ENCODE measurements at regions not wholly inside any gene's neighbourhood (a gene's known extent, or its start where the extent isn't known, plus 50 kb on each side); places are given as distances from the start of the nearest gene placed in this dataset.
A peak's percentile ranks its signal among the peaks of the same experiment; 100 is the strongest.

DNA sequence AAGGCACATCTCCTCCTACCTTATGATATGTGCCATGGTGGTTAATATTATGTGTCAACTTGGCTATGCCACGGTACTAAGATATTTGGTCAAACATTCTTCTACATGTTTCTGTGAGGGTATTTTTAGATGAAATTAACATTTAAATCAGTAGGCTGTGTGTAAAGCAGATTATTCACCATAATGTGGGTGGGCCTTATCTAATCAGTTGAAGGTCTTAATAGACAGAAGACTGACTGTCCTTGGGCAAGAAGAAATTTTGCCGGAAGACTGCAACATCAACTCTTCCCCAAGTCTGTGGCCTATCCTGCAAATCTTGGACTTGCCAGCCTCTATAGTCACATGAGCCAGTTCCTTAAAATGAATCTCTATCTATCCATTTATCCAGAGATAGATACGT lies 380.1 kb upstream of the DDI1 start:
- no peaks in the 10 kb centered on the region for H3K36me3 ChIP-seq (ENCODE audit: insufficient read depth, low read length)
- no peaks in the 10 kb centered on the region for H4K20me1 ChIP-seq (ENCODE audit: insufficient read depth, low read length)
- peaks cover 2% of the 10 kb centered on the region for H3K9me3 ChIP-seq (ENCODE audit: low read depth, low read length)
- H3K79me2 ChIP-seq (ENCODE audit: insufficient read depth, low read length), result no peaks in the 10 kb centered on the region
- no peak for DNase-seq (ENCODE audit: insufficient read length, low spot score, missing footprints)
- H2AFZ ChIP-seq (ENCODE audit: low read length), result no peak overlapping the region
- H3K27ac ChIP-seq (ENCODE audit: low read depth, low read length), result no peak overlapping the region
- no peaks in the 10 kb centered on the region for H3K4me1 ChIP-seq (ENCODE audit: insufficient read depth, low read length)
- TF ChIP-seq, protein P1, sequence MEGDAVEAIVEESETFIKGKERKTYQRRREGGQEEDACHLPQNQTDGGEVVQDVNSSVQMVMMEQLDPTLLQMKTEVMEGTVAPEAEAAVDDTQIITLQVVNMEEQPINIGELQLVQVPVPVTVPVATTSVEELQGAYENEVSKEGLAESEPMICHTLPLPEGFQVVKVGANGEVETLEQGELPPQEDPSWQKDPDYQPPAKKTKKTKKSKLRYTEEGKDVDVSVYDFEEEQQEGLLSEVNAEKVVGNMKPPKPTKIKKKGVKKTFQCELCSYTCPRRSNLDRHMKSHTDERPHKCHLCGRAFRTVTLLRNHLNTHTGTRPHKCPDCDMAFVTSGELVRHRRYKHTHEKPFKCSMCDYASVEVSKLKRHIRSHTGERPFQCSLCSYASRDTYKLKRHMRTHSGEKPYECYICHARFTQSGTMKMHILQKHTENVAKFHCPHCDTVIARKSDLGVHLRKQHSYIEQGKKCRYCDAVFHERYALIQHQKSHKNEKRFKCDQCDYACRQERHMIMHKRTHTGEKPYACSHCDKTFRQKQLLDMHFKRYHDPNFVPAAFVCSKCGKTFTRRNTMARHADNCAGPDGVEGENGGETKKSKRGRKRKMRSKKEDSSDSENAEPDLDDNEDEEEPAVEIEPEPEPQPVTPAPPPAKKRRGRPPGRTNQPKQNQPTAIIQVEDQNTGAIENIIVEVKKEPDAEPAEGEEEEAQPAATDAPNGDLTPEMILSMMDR (IDR thresholded peaks at IDR 0.05; ENCODE audit: extremely low read depth, low read depth, low read length), result no peak
- no peak overlapping the region for H3K4me2 ChIP-seq (ENCODE audit: insufficient read depth, low read length)
- H3K27me3 ChIP-seq (ENCODE audit: insufficient read depth, low read length), result no peaks in the 10 kb centered on the region
- H3K4me3 ChIP-seq (ENCODE audit: insufficient read depth, low read length), result no peak overlapping the region

DNA sequence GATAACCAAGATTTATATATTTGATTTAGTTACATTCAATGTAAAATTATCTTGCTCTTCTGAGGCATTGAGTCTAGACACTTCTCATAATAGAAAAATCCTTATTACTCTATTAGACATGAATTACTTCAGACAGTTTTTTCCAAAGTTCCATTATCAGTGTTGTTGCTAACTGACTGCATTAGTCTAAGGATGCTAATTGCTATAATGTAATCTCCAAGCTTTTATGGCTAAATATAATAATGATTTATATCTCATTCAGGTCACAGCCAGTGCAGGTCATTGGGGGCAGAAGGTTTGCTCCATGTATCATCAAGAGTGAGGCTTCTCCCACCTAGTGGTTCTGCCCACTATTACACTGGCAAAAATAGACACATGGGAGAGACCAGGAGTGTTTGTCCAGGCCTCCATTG lies 377.2 kb upstream of the DDI1 start:
- Histone ChIP-seq H3K36me3 (ENCODE audit: insufficient read depth, low read length) (no peaks in the 10 kb centered on the region), H4K20me1 (ENCODE audit: insufficient read depth, low read length) (no peaks in the 10 kb centered on the region), H3K4me1 (ENCODE audit: insufficient read depth, low read length) (no peaks in the 10 kb centered on the region), H3K4me3 (ENCODE audit: insufficient read depth, low read length) (no peak overlapping the region), H3K4me2 (ENCODE audit: insufficient read depth, low read length) (no peak overlapping the region), H3K27ac (ENCODE audit: low read depth, low read length) (no peak overlapping the region), H3K79me2 (ENCODE audit: insufficient read depth, low read length) (no peaks in the 10 kb centered on the region), H3K9me3 (ENCODE audit: low read depth, low read length) (no peaks in the 10 kb centered on the region), H2AFZ (ENCODE audit: low read length) (no peak overlapping the region), H3K27me3 (ENCODE audit: insufficient read depth, low read length) (no peaks in the 10 kb centered on the region)
- DNase-seq (ENCODE audit: insufficient read length, low spot score, missing footprints), result no peak
- TF ChIP-seq, protein P1 (IDR thresholded peaks at IDR 0.05; ENCODE audit: extremely low read depth, low read depth, low read length), result peak; percentile 60

DNA sequence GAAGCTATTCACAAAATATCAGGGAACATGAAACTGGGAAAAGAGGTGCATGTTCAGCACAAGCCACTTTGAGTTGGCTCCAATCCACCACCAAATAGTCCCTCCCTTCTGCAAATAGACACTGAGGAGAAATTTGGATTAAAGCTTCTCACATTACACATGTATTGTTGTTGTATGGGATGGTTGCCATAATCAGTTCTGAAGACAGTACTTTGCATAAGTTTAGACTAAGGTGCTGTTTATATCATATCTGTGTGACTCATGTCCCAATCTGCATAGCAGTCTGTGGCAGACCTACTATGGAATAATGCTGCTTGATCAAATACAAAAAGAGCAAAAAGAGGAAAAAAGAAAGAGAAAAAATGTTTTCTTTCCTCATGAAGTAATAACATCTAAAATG lies 376.7 kb upstream of the DDI1 start:
- no peak for DNase-seq (ENCODE audit: insufficient read length, low spot score, missing footprints)
- no peaks in the 10 kb centered on the region for H3K9me3 ChIP-seq (ENCODE audit: low read depth, low read length)
- no peaks in the 10 kb centered on the region for H3K4me1 ChIP-seq (ENCODE audit: insufficient read depth, low read length)
- H3K79me2 ChIP-seq (ENCODE audit: insufficient read depth, low read length), result no peaks in the 10 kb centered on the region
- no peak overlapping the region for H3K27ac ChIP-seq (ENCODE audit: low read depth, low read length)
- no peak overlapping the region for H3K4me3 ChIP-seq (ENCODE audit: insufficient read depth, low read length)
- H3K4me2 ChIP-seq (ENCODE audit: insufficient read depth, low read length), result no peak overlapping the region
- H3K36me3 ChIP-seq (ENCODE audit: insufficient read depth, low read length), result no peaks in the 10 kb centered on the region
- H3K27me3 ChIP-seq (ENCODE audit: insufficient read depth, low read length), result no peaks in the 10 kb centered on the region
- no peak overlapping the region for H2AFZ ChIP-seq (ENCODE audit: low read length)
- no peaks in the 10 kb centered on the region for H4K20me1 ChIP-seq (ENCODE audit: insufficient read depth, low read length)
- TF ChIP-seq, protein P1 (IDR thresholded peaks at IDR 0.05; ENCODE audit: extremely low read depth, low read depth, low read length), result no peak

DNA sequence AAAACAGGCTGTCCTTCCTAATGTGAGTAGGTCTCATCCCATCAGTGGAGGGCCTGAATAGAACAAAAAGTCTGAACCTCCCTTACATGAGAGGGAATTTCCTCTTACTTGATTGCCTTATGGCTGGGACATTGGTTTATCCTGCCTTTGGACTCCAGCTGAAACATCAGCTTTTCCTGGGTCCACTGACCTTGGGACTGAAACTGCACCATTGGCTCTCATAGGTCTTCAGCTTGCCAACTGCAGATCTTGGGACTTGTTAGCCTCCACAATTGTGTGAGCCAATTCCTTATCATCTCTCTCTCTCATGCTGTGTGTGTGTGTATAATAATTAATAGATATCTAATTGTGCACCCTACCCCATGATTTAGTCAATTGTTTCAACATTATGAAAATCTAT lies 375.3 kb upstream of the DDI1 start:
- Histone ChIP-seq H3K27ac (ENCODE audit: low read depth, low read length) (no peak overlapping the region), H2AFZ (ENCODE audit: low read length) (peak overlapping the region; percentile 14), H3K4me3 (ENCODE audit: insufficient read depth, low read length) (no peak overlapping the region), H3K9me3 (ENCODE audit: low read depth, low read length) (no peaks in the 10 kb centered on the region), H3K4me2 (ENCODE audit: insufficient read depth, low read length) (no peak overlapping the region), H3K36me3 (ENCODE audit: insufficient read depth, low read length) (no peaks in the 10 kb centered on the region), H3K27me3 (ENCODE audit: insufficient read depth, low read length) (no peaks in the 10 kb centered on the region), H3K79me2 (ENCODE audit: insufficient read depth, low read length) (no peaks in the 10 kb centered on the region), H4K20me1 (ENCODE audit: insufficient read depth, low read length) (no peaks in the 10 kb centered on the region), H3K4me1 (ENCODE audit: insufficient read depth, low read length) (no peaks in the 10 kb centered on the region)
- TF ChIP-seq, protein P1 (IDR thresholded peaks at IDR 0.05; ENCODE audit: extremely low read depth, low read depth, low read length), result no peak
- no peak for DNase-seq (ENCODE audit: insufficient read length, low spot score, missing footprints)
